ENCODE measurements at regions not wholly inside any gene's neighbourhood (a gene's known extent, or its start where the extent isn't known, plus 50 kb on each side); places are given as distances from the start of the nearest gene placed in this dataset.

DNA sequence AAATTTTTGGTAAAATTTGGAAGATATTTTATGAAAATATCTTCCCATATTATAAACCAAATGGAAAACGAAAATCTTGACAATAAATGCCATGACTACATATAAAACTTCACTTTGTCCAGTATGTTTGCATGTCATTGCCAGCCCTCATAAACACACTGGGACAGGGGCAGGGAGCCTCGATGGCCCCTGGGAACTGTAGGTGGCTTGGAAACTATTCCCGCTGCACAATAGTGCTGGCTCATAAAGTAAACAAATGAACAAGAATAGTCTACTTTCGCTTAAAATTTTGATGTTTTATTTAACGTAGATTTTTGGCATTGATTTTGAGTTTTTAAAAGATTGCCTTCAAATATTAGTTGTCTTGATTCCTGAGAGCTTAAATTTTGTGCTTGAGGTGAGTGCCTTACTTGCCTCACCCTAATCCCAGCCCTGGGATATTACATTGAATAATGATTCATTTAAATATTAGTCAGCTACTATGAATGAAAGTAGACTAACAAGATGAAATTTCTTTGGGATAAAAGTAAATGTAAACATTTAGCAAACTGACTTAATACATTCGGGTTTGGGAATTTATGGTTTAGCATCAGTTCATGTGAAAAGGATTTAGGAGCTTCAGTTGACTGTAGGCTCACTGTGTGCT lies 74.0 kb upstream of the PKP2 start:
- no peak overlapping the region for H3K27ac ChIP-seq

DNA sequence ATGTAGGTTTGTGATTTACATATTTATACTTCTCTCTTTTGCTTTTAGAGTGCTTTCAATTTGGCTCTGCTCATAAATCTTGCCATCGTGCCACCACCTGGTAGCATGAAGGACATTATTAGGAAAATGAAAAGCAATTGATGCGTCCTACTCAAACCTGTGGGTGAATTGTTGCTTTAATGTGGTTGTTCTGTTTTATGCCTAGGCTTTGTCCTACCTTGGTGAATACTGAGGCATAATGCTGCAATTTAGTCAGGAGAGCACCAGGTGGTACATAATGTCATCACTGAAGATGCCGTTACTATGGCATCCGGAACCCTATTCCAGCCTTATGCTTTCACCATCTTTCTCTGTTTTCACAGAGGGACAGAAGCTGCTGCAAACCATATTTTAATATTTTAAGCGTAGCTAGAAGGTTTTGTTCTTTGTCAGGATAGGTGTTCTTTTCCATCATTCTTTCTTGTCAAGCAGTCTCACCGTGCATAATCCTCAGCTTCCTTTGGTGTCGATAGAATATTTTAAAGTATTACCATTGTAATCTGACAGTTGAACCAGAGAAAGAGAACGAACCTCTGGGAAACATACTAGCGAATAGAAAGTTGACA lies 68.5 kb upstream of the PKP2 start:
- TF ChIP-seq ZFX (IDR thresholded peaks at IDR 0.05; ENCODE audit: borderline replicate concordance) = no peak
- TF ChIP-seq, protein P1, sequence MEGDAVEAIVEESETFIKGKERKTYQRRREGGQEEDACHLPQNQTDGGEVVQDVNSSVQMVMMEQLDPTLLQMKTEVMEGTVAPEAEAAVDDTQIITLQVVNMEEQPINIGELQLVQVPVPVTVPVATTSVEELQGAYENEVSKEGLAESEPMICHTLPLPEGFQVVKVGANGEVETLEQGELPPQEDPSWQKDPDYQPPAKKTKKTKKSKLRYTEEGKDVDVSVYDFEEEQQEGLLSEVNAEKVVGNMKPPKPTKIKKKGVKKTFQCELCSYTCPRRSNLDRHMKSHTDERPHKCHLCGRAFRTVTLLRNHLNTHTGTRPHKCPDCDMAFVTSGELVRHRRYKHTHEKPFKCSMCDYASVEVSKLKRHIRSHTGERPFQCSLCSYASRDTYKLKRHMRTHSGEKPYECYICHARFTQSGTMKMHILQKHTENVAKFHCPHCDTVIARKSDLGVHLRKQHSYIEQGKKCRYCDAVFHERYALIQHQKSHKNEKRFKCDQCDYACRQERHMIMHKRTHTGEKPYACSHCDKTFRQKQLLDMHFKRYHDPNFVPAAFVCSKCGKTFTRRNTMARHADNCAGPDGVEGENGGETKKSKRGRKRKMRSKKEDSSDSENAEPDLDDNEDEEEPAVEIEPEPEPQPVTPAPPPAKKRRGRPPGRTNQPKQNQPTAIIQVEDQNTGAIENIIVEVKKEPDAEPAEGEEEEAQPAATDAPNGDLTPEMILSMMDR (IDR thresholded peaks at IDR 0.05) = no peak
- H3K27ac ChIP-seq = no peak overlapping the region

More for the DNA sequence above, 74.0 kb upstream of the PKP2 start:
- TF ChIP-seq, protein P1 (IDR thresholded peaks at IDR 0.05) = no peak
- no peak for TF ChIP-seq ZFX (IDR thresholded peaks at IDR 0.05; ENCODE audit: borderline replicate concordance)

DNA sequence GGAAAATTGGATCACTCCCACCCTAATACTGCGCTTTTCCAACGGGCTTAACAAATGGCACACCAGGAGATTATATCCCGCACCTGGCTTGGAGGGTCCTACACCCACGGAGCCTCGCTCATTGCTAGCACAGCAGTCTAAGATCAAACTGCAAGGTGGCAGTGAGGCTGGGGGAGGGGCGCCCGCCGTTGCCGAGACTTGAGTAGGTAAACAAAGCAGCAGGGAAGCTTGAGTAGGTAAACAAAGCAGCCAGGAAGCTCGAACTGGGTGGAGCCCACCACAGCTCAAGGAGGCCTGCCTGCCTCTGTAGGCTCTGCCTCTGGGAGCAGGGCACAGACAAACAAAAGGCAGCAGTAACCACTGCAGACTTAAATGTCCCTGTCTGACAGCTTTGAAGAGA lies 59.8 kb upstream of the PKP2 start:
- peak overlapping the region; percentile 24 for H3K27ac ChIP-seq

DNA sequence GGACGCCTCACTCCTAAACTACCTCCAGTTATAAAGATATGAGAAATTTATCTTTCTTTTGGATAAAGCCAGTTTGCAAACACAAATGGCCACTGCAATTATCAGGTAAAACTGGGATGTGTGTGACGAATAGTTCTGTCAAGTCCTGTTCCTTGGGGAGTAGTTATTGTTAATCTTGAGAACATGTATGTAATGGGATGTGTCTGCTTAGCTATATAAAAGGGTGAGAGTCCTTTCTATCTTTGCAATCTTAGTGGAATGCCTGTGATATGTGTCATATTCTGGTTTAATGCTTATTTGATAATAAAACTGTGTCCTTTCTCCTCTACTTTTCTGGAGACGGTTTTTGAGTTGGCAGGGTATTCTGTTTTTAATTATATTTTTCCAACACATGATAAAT lies 56.1 kb upstream of the PKP2 start:
- no peak overlapping the region for H3K27ac ChIP-seq
- TF ChIP-seq, protein P1 (IDR thresholded peaks at IDR 0.05) = no peak
- TF ChIP-seq ZFX (IDR thresholded peaks at IDR 0.05; ENCODE audit: borderline replicate concordance) = no peak

DNA sequence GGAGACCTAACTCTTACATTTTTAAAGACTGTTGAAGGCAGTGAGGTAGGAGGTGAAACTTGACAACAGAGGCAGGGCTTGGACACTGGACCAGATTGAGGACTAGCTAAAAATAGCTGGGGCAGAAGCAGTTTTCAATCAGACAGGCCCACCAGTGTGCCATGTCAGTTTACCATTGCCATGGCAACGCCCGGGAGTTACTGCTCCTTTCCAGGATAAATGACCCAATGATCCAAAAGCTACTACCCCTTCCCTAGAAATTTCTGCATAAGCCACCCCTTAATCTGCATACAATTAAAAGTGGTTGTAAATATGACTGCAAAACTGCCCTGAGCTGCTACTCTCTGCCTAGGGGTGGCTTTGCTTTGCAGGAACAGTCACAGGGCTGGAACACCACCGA lies 53.2 kb upstream of the PKP2 start:
- TF ChIP-seq, protein P1 (IDR thresholded peaks at IDR 0.05) = no peak
- TF ChIP-seq ZFX (IDR thresholded peaks at IDR 0.05; ENCODE audit: borderline replicate concordance) = no peak
- H3K27ac ChIP-seq = no peak overlapping the region

DNA sequence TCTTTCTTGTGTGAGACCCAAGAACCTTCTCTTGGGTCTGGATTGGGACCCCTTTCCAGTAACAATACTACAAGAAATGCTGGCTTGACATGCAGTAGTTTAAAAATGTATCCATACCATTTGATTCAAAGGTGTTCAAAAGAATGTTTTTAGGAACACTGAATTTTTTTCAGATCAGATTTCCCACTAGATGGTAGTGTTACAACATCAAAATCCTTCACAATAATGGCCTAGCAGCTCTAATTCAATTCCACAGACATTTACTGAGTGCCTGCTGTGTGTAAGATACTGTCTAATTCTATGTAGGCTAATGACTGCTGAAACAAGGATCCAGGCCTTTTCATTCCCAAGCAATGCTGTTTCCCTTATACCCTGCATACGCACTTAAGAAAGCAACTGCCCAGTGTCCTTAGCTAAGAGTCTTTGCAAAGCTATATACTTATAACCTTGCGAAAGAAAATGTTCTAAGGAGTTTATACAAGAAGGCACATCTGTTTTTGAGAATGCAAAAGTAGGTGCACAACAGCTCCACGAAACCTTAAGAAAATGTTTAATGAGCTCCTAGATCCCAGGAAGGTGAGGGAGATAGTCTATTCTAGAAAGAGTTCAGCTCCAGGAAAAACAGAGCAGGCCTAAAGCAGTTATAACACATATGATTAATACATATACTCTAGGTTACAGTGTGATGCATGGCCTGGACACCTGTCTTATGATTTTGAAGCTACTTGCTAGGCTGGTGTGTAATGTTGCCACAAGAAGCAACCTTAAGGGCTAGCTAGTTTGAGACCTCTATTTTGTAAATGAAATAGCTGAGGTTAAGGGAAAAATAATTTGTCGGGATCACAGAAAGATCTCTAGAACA lies 50.9 kb upstream of the PKP2 start:
- H3K27ac ChIP-seq = no peak overlapping the region; the same call in 1 of the 2 replicates
- TF ChIP-seq, protein P1 (IDR thresholded peaks at IDR 0.05) = peak; percentile 75
- TF ChIP-seq ZFX (IDR thresholded peaks at IDR 0.05; ENCODE audit: borderline replicate concordance) = no peak

DNA sequence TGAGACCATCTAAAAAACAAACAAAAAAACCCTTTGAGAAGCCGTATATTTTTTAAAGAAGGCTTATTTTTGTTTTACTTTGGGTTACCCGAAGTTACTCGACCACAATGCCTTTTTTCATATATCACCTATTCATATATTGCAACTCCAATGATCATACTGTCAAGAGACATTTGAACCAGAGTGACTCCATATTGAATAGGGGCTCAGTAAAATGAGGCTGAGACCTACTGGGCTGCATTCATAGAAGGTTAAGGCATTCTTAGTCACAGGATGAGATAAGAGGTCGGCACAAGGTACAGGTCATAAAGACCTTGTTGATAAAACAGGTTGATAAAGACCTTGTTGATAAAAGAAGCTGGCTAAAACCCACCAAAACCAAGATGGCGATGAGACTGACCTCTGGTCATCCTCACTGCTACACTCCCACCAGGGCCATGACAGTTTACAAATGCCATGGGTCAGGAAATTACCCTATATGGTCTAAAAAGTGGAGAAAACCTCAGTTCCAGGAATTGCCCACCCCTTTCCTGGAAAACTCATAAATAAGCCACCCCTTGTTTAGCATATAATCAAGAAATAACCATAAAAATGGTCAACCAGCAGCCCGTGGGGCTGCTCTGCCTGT lies 50.0 kb upstream of the PKP2 start:
- no peak overlapping the region for H3K27ac ChIP-seq
- TF ChIP-seq, protein P1 (IDR thresholded peaks at IDR 0.05) = no peak
- TF ChIP-seq ZFX (IDR thresholded peaks at IDR 0.05; ENCODE audit: borderline replicate concordance) = no peak

Measured in 22Rv1 (cell line).